Transverse colon (tissue), 4 donors: ENCODE measurements at regions not wholly inside any gene's neighbourhood (a gene's known extent, or its start where the extent isn't known, plus 50 kb on each side); places are given as distances from the start of the nearest gene placed in this dataset.

Source experiments
- CTCF ChIP-seq, 5 experiments: fragments of 200-600 bp in 3 of 5; fragments of 450-650 bp in 2 of 5; sonication (generic) in 3 of 5; IDR thresholded peaks; 1 replicate in 2 of 5; 2 replicates in 3 of 5; pipeline ENCODE4 v1.5.1; 2016 to 2017; ENCODE audit warnings: antibody characterized with exemption in 5 of 5, inconsistent platforms in 3 of 5, mild to moderate bottlenecking in 2 of 5, moderate library complexity in 1 of 5
- EP300 ChIP-seq: sonication (generic); formaldehyde crosslinking; IDR thresholded peaks from one replicate; pipeline ENCODE4 v1.6.1; 2017; ENCODE audit warnings: antibody characterized with exemption, low read depth
- POLR2AphosphoS5 ChIP-seq, 3 donors: sonication (generic); formaldehyde crosslinking; IDR thresholded peaks; one replicate each; pipeline ENCODE4 v1.6.1; 2016; ENCODE audit warnings: antibody characterized with exemption in 3 of 3

- TF ChIP-seq CTCF (IDR thresholded peaks at IDR 0.05), result no peak
- no peak for TF ChIP-seq EP300
- TF ChIP-seq POLR2AphosphoS5 (IDR thresholded peaks at IDR 0.05), result no peak
Observed at GRCh38 chr16:50478773-50479149, 69.4 kb upstream of the NKD1 start.
